HT1080 (cell line): ENCODE measurements at regions not wholly inside any gene's neighbourhood (a gene's known extent, or its start where the extent isn't known, plus 50 kb on each side); places are given as distances from the start of the nearest gene placed in this dataset.
A peak's percentile ranks its signal among the peaks of the same experiment; 100 is the strongest.

Experiments
- DNase-seq: peaks from one replicate; pipeline ENCODE4 v3.0.0-alpha.2; 2015; ENCODE audit warnings: low read depth

GRCh38 chrX:129176710-129177109, 346.6 kb downstream of the SMARCA1 start:
- DNase-seq, result no peak

GRCh38 chrX:129161108-129161507, 362.2 kb downstream of the SMARCA1 start:
- no peak for DNase-seq

GRCh38 chrX:129158505-129158904, 364.8 kb downstream of the SMARCA1 start:
- no peak for DNase-seq

- no peak for DNase-seq
Observed at GRCh38 chrX:129145840-129146272, 377.4 kb downstream of the SMARCA1 start.

GRCh38 chrX:129145385-129145784, 377.9 kb downstream of the SMARCA1 start:
- DNase-seq, result no peak

- no peak for DNase-seq
Observed at GRCh38 chrX:129144172-129145038, 378.9 kb downstream of the SMARCA1 start.

- no peak for DNase-seq
Observed at GRCh38 chrX:129139837-129140598, 383.3 kb downstream of the SMARCA1 start.

- DNase-seq, result no peak
Observed at GRCh38 chrX:129125122-129125914, 398.0 kb downstream of the SMARCA1 start.

- no peak for DNase-seq
Observed at GRCh38 chrX:129123795-129124194, 399.5 kb downstream of the SMARCA1 start.

GRCh38 chrX:129116676-129117470, 406.4 kb downstream of the SMARCA1 start:
- no peak for DNase-seq

GRCh38 chrX:129115935-129116334, 407.4 kb downstream of the SMARCA1 start:
- no peak for DNase-seq

- DNase-seq, result peak; percentile 39
Observed at GRCh38 chrX:129115104-129115503, 408.2 kb downstream of the SMARCA1 start.

- no peak for DNase-seq
Observed at GRCh38 chrX:129111081-129111798, 412.1 kb downstream of the SMARCA1 start.

- DNase-seq, result no peak
Observed at GRCh38 chrX:129108936-129109335, 414.4 kb downstream of the SMARCA1 start.

GRCh38 chrX:129099207-129099606, 424.1 kb downstream of the SMARCA1 start:
- DNase-seq, result no peak

- DNase-seq, result no peak
Observed at GRCh38 chrX:129097668-129098067, 425.6 kb downstream of the SMARCA1 start.

- DNase-seq, result no peak
Observed at GRCh38 chrX:129093706-129094105, 429.6 kb downstream of the SMARCA1 start.

- no peak for DNase-seq
Observed at GRCh38 chrX:129092757-129093156, 430.5 kb downstream of the SMARCA1 start.

- DNase-seq, result no peak
Observed at GRCh38 chrX:129092242-129092641, 431.0 kb downstream of the SMARCA1 start.

- DNase-seq, result no peak
Observed at GRCh38 chrX:129091097-129091496, 432.2 kb downstream of the SMARCA1 start.
